DND-41 (cell line): ENCODE measurements at regions not wholly inside any gene's neighbourhood (a gene's known extent, or its start where the extent isn't known, plus 50 kb on each side); places are given as distances from the start of the nearest gene placed in this dataset.

Source experiments
- ATAC-seq: fragments of 200-7000 bp; cut with Tn5 transposase; 3 replicates; pipeline ENCODE4 v1.9.1; 2021; ENCODE audit warnings: low read depth; ENCODE audit not compliant: insufficient read depth
- DNase-seq: peaks from one replicate; pipeline ENCODE4 v3.0.0-alpha.2; 2020
- H2AFZ ChIP-seq: 2 replicates; pipeline ENCODE4 v1.6.0; 2012; ENCODE audit warnings: low read depth, low read length
- H3K27ac ChIP-seq: 2 replicates; pipeline ENCODE4 v1.5.1; 2012; ENCODE audit warnings: low read length, inconsistent platforms
- H3K27me3 ChIP-seq: fragments of 200-600 bp; sonication (generic); 2 replicates; pipeline ENCODE4 v1.6.0; 2012; ENCODE audit warnings: low read length, mild to moderate bottlenecking, inconsistent platforms; ENCODE audit not compliant: insufficient read depth, poor library complexity
- H3K36me3 ChIP-seq: 2 replicates; pipeline ENCODE4 v1.5.1; 2012; ENCODE audit warnings: low read length, inconsistent platforms; ENCODE audit not compliant: insufficient read depth
- H3K4me1 ChIP-seq: 2 replicates; pipeline ENCODE4 v1.5.1; 2012; ENCODE audit warnings: mild to moderate bottlenecking, low read length; ENCODE audit not compliant: insufficient read depth
- H3K4me2 ChIP-seq: 2 replicates; pipeline ENCODE4 v1.6.0; 2012; ENCODE audit warnings: mild to moderate bottlenecking, moderate library complexity, low read length, inconsistent platforms; ENCODE audit not compliant: insufficient read depth
- H3K4me3 ChIP-seq, 2 experiments: fragments of 200-600 bp in 1 of 2; shearing (Covaris generic) in 1 of 2; 2 replicates each; pipeline ENCODE4 v1.5.1; 2012 to 2016; ENCODE audit warnings: inconsistent platforms in 2 of 2, low read length in 2 of 2, mild to moderate bottlenecking in 2 of 2, low read depth in 1 of 2, moderate library complexity in 1 of 2
- H3K79me2 ChIP-seq: 2 replicates; pipeline ENCODE4 v1.6.0; 2012; ENCODE audit warnings: low read length, inconsistent platforms; ENCODE audit not compliant: insufficient read depth
- H3K9ac ChIP-seq: 2 replicates; pipeline ENCODE4 v1.6.0; 2012; ENCODE audit warnings: low read depth, mild to moderate bottlenecking, inconsistent platforms, low read length, moderate library complexity
- H3K9me3 ChIP-seq: 2 replicates; pipeline ENCODE4 v1.5.1; 2012; ENCODE audit warnings: low read length, moderate library complexity, mild to moderate bottlenecking, inconsistent platforms; ENCODE audit not compliant: insufficient read depth, severe bottlenecking
- H4K20me1 ChIP-seq: 2 replicates; pipeline ENCODE4 v1.6.0; 2012; ENCODE audit warnings: low read length; ENCODE audit not compliant: insufficient read depth
- CTCF ChIP-seq: IDR thresholded peaks from 2 replicates; pipeline ENCODE4 v1.5.1; 2012; ENCODE audit warnings: borderline replicate concordance, low read length, moderate library complexity, mild to moderate bottlenecking; ENCODE audit not compliant: poor library complexity, severe bottlenecking; ENCODE audit errors: extremely low read depth
- EZH2 ChIP-seq: IDR thresholded peaks from 3 replicates; pipeline ENCODE4 v1.6.1; 2012; ENCODE audit warnings: borderline replicate concordance, low read depth, mild to moderate bottlenecking, moderate library complexity, low read length, inconsistent platforms; ENCODE audit not compliant: severe bottlenecking

GRCh38 chr4:124491361-124492145 lies 221.0 kb downstream of the ANKRD50 start:
- no peak for DNase-seq
- TF ChIP-seq EZH2: no peak
- TF ChIP-seq CTCF: no peak
- Histone ChIP-seq H3K4me1 (no peaks in the 10 kb centered on the region), H3K27ac (no peak overlapping the region), H2AFZ (no peak overlapping the region), H3K4me2 (no peak overlapping the region), H3K36me3 (no peaks in the 10 kb centered on the region), H3K9ac (no peak overlapping the region), H3K9me3 (no peaks in the 10 kb centered on the region), H3K79me2 (no peaks in the 10 kb centered on the region), H3K4me3 (no peak overlapping the region), H3K27me3 (no peaks in the 10 kb centered on the region), H4K20me1 (no peaks in the 10 kb centered on the region)
- no peak for ATAC-seq

- TF ChIP-seq CTCF: no peak
- H3K27me3 ChIP-seq: no peaks in the 10 kb centered on the region
- no peak overlapping the region for H3K4me3 ChIP-seq
- DNase-seq (no peak), ATAC-seq (no peak)
- no peaks in the 10 kb centered on the region for H3K36me3 ChIP-seq
- no peaks in the 10 kb centered on the region for H4K20me1 ChIP-seq
- no peak overlapping the region for H2AFZ ChIP-seq
- H3K9ac ChIP-seq: no peak overlapping the region
- no peaks in the 10 kb centered on the region for H3K79me2 ChIP-seq
- no peak overlapping the region for H3K4me2 ChIP-seq
- no peak overlapping the region for H3K27ac ChIP-seq
- H3K9me3 ChIP-seq: no peaks in the 10 kb centered on the region
- no peaks in the 10 kb centered on the region for H3K4me1 ChIP-seq
Measured at GRCh38 chr4:124499261-124499660, 213.3 kb downstream of the ANKRD50 start.

GRCh38 chr4:124501576-124501975 lies 211.0 kb downstream of the ANKRD50 start:
- TF ChIP-seq EZH2: no peak
- TF ChIP-seq CTCF: no peak
- DNase-seq (no peak), ATAC-seq (no peak)
- no peaks in the 10 kb centered on the region for H3K4me1 ChIP-seq
- H3K9ac ChIP-seq: no peak overlapping the region
- H3K36me3 ChIP-seq: no peaks in the 10 kb centered on the region
- no peaks in the 10 kb centered on the region for H4K20me1 ChIP-seq
- H2AFZ ChIP-seq: no peak overlapping the region
- no peaks in the 10 kb centered on the region for H3K9me3 ChIP-seq
- no peaks in the 10 kb centered on the region for H3K79me2 ChIP-seq
- no peak overlapping the region for H3K27ac ChIP-seq
- no peak overlapping the region for H3K4me3 ChIP-seq
- H3K27me3 ChIP-seq: no peaks in the 10 kb centered on the region
- no peak overlapping the region for H3K4me2 ChIP-seq
